ENCODE measurements at regions not wholly inside any gene's neighbourhood (a gene's known extent, or its start where the extent isn't known, plus 50 kb on each side); places are given as distances from the start of the nearest gene placed in this dataset.
"Not testable (repeated sequence)": the region's sequence is repeated elsewhere in the genome, so short reads cannot be mapped to it uniquely, and the experiment has no call there.

GRCh38 chr7:96781919-96782318 lies 72.3 kb upstream of the SEM1 start (continued):
- TF ChIP-seq RCOR1 (conservative IDR thresholded peaks at IDR 0.05; ENCODE audit: low read depth, low read length): no peak
- no peak for TF ChIP-seq POLR2AphosphoS5 (IDR thresholded peaks at IDR 0.05; ENCODE audit: low read length)
- no peak for TF ChIP-seq KAT2A (conservative IDR thresholded peaks at IDR 0.05; ENCODE audit: control insufficient read depth, low read depth, low read length)
- no peak for TF ChIP-seq CTCF (IDR thresholded peaks at IDR 0.05 in 2 of 3, conservative IDR thresholded peaks at IDR 0.05 in 1 of 3; ENCODE audit: control insufficient read depth in 2 of 3, extremely low read depth in 1 of 3, insufficient read depth in 1 of 3, low read depth in 3 of 3, low read length in 3 of 3)
- no peak for TF ChIP-seq RB1 (IDR thresholded peaks at IDR 0.05; ENCODE audit: borderline replicate concordance)
- no peak for TF ChIP-seq REST (IDR thresholded peaks at IDR 0.05; ENCODE audit: low read depth, low read length)
- TF ChIP-seq ZBTB4 (CRISPR knock-in tag; IDR thresholded peaks at IDR 0.05): no peak

DNA sequence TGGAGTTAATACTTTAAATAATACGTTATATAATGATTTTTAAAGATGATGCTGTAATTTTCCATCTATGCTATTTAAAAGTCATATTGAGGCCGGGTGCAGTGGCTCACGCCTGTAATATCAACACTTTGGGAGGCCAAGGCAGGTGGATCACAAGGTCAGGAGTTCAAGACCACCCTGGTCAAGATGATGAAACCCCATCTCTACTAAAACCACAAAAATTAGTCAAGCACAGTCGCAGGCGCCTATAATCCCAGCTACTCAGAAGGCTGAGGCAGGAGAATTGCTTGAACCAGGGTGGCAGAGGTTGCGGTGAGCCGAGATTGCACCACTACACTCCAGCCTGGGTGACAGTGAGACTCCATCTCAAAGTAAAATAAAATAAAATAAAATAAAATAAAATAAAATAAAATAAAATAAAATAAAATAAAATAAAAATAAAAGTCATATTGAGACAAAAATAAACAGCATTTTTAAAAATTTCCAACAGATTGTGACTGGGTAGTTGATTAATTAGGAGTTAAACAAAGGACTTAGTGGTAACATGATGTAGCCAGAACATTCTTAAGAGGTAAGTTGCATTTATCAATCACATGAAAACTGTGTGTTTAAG lies 73.1 kb upstream of the SEM1 start:
- CTCF ChIA-PET: interaction anchor here (1.7 kb wide), 1 partner anchor 17 kb away, joined by 3 read pairs; no protein-coding TSS in a partner anchor
- H3K27ac ChIP-seq (ENCODE audit: control insufficient read depth, insufficient read depth); H2AFZ ChIP-seq (ENCODE audit: control insufficient read depth, low read depth, low read length); intact Hi-C loops (cut with micrococcal nuclease; ENCODE audit: unreplicated experiment); H3K36me3 ChIP-seq (ENCODE audit: control insufficient read depth in 2 of 2, insufficient read depth in 2 of 2, low read length in 1 of 2); H3K79me2 ChIP-seq (ENCODE audit: control insufficient read depth, insufficient read depth, low read length); H3K9me3 ChIP-seq (replicated peaks; ENCODE audit: control insufficient read depth, insufficient read depth, low read length); SMC1A ChIA-PET (ENCODE audit: uncharacterized antibody, unreplicated experiment); in situ Hi-C loops (cut with MboI); H3K27me3 ChIP-seq (replicated peaks in 1 of 2; ENCODE audit: control insufficient read depth in 2 of 2, insufficient read depth in 2 of 2, low read length in 1 of 2); H3K4me2 ChIP-seq (ENCODE audit: control insufficient read depth, insufficient read depth); RAD21 ChIA-PET (ENCODE audit: unreplicated experiment); BruUV-seq (replicated peaks); H4K20me1 ChIP-seq (ENCODE audit: control insufficient read depth, insufficient read depth); H3K4me1 ChIP-seq (ENCODE audit: control insufficient read depth, insufficient read depth, low read length); H3K9ac ChIP-seq (ENCODE audit: control insufficient read depth, insufficient read depth, low read length); FAIRE-seq; DNase-seq (ENCODE audit: low read depth, low spot score); ATAC-seq; POLR2A ChIA-PET; H3K4me3 ChIP-seq: not testable (repeated sequence)
- 17% methylated on average over 7 of the region's 7 CpGs for WGBS (ENCODE audit: insufficient coverage, insufficient replicate concordance, low lambda C conversion rate, missing lambda C conversion rate)

Measured in GM12878 (cell line).